HEK293 (cell line): ENCODE measurements at regions not wholly inside any gene's neighbourhood (a gene's known extent, or its start where the extent isn't known, plus 50 kb on each side); places are given as distances from the start of the nearest gene placed in this dataset.
A peak's percentile ranks its signal among the peaks of the same experiment; 100 is the strongest.

Source experiments
- CTCF ChIA-PET: fragments of 350-600 bp; formaldehyde crosslinking; extraction: SDS; loops from one replicate; lab custom pipeline; 2021; ENCODE audit warnings: antibody characterized with exemption; lab: Yijun Ruan, JAX
- POLR2A ChIA-PET: fragments of 300-600 bp; formaldehyde crosslinking; extraction: SDS; loops from one replicate; lab custom pipeline; 2020; ENCODE audit warnings: antibody characterized with exemption, inconsistent platforms; lab: Yijun Ruan, JAX
- H3K27ac ChIP-seq: fragments of 200-500 bp; sonication (Bioruptor generic); 2 replicates; pipeline ENCODE4 v1.5.1; 2014; ENCODE audit warnings: low read depth, low read length, control low read depth, inconsistent platforms; ENCODE audit errors: extremely low read depth
- H3K36me3 ChIP-seq, 2 experiments: fragments of 200-500 bp in 1 of 2; sonication (Bioruptor generic) in 1 of 2; 1 replicate in 1 of 2; 2 replicates in 1 of 2; pipeline ENCODE4 v1.5.1; 2014 to 2017; ENCODE audit warnings: inconsistent platforms in 2 of 2, low read length in 2 of 2; ENCODE audit not compliant: control insufficient read depth in 2 of 2, insufficient read depth in 1 of 2
- H3K4me1 ChIP-seq: fragments of 200-500 bp; sonication (Bioruptor generic); 2 replicates; pipeline ENCODE4 v1.5.1; 2014; ENCODE audit warnings: mild to moderate bottlenecking, low read length, inconsistent platforms; ENCODE audit not compliant: control insufficient read depth, insufficient read depth
- H3K4me3 ChIP-seq: 2 replicates; pipeline ENCODE4 v1.5.1; 2011; ENCODE audit warnings: low read depth, mild to moderate bottlenecking, control low read depth, low read length, moderate library complexity
- H3K9me3 ChIP-seq: fragments of 200-500 bp; sonication (Bioruptor generic); 2 replicates; pipeline ENCODE4 v1.5.1; 2014; ENCODE audit warnings: low read depth, low read length, inconsistent platforms; ENCODE audit not compliant: control insufficient read depth, insufficient read depth
- IKZF3 ChIP-seq: fragments of 450-650 bp; IDR thresholded peaks from 2 replicates; pipeline ENCODE4 v1.5.0; 2018; ENCODE audit warnings: missing biosample characterization, mild to moderate bottlenecking, missing genetic modification characterization, moderate library complexity
- RBAK ChIP-seq: fragments of 450-650 bp; formaldehyde crosslinking; IDR thresholded peaks from 2 replicates; pipeline ENCODE4 v1.5.1; 2016; ENCODE audit warnings: missing biosample characterization, missing genetic modification characterization
- REST ChIP-seq: fragments of 450-650 bp; formaldehyde crosslinking; IDR thresholded peaks from 2 replicates; pipeline ENCODE4 v1.5.1; 2016; ENCODE audit warnings: missing biosample characterization, missing genetic modification characterization
- SCRT2 ChIP-seq: fragments of 450-650 bp; formaldehyde crosslinking; IDR thresholded peaks from 2 replicates; pipeline ENCODE4 v1.5.1; 2016; ENCODE audit warnings: missing biosample characterization, missing genetic modification characterization
- ZFP3 ChIP-seq: fragments of 450-650 bp; formaldehyde crosslinking; IDR thresholded peaks from 2 replicates; pipeline ENCODE4 v1.5.1; 2016; ENCODE audit warnings: low read depth, missing biosample characterization, missing genetic modification characterization
- ZNF121 ChIP-seq: fragments of 450-650 bp; formaldehyde crosslinking; IDR thresholded peaks from 2 replicates; pipeline ENCODE4 v1.5.1; 2016; ENCODE audit warnings: missing biosample characterization, missing genetic modification characterization
- ZNF138 ChIP-seq: fragments of 450-650 bp; formaldehyde crosslinking; IDR thresholded peaks from 2 replicates; pipeline ENCODE4 v1.5.1; 2016; ENCODE audit warnings: missing biosample characterization, missing genetic modification characterization, borderline replicate concordance
- ZNF211 ChIP-seq: fragments of 450-650 bp; formaldehyde crosslinking; IDR thresholded peaks from 2 replicates; pipeline ENCODE4 v1.5.1; 2016; ENCODE audit warnings: low read depth, missing biosample characterization, missing genetic modification characterization
- ZNF214 ChIP-seq: fragments of 450-650 bp; formaldehyde crosslinking; IDR thresholded peaks from 2 replicates; pipeline ENCODE4 v1.5.1; 2017; ENCODE audit warnings: missing biosample characterization, mild to moderate bottlenecking, missing genetic modification characterization, borderline replicate concordance
- ZNF223 ChIP-seq: fragments of 450-650 bp; formaldehyde crosslinking; IDR thresholded peaks from 2 replicates; pipeline ENCODE4 v1.5.1; 2016; ENCODE audit warnings: missing biosample characterization, missing genetic modification characterization
- ZNF248 ChIP-seq: fragments of 450-650 bp; formaldehyde crosslinking; IDR thresholded peaks from 2 replicates; pipeline ENCODE4 v1.5.1; 2017; ENCODE audit warnings: missing biosample characterization, missing genetic modification characterization
- ZNF26 ChIP-seq: fragments of 450-650 bp; formaldehyde crosslinking; IDR thresholded peaks from 2 replicates; pipeline ENCODE4 v1.5.1; 2016; ENCODE audit warnings: missing biosample characterization, missing genetic modification characterization
- ZNF555 ChIP-seq: fragments of 450-650 bp; formaldehyde crosslinking; conservative IDR thresholded peaks from 2 replicates; pipeline ENCODE4 v1.5.1; 2017; ENCODE audit warnings: missing biosample characterization, mild to moderate bottlenecking, missing genetic modification characterization, inconsistent platforms
- ZNF560 ChIP-seq: fragments of 450-650 bp; formaldehyde crosslinking; IDR thresholded peaks from 2 replicates; pipeline ENCODE4 v1.5.1; 2017; ENCODE audit warnings: missing biosample characterization, missing genetic modification characterization, borderline replicate concordance
- ZNF791 ChIP-seq: fragments of 450-650 bp; formaldehyde crosslinking; IDR thresholded peaks from 2 replicates; pipeline ENCODE4 v1.5.1; 2016; ENCODE audit warnings: missing biosample characterization, missing genetic modification characterization
- ZNF843 ChIP-seq: fragments of 450-650 bp; formaldehyde crosslinking; IDR thresholded peaks from 2 replicates; pipeline ENCODE4 v1.5.1; 2016; ENCODE audit warnings: missing biosample characterization, missing genetic modification characterization

GRCh38 chr11:119573858-119574257, 150.9 kb upstream of the THY1 start (continued):
- TF ChIP-seq IKZF3 (tag by site-specific recombination) (no peak), ZNF555 (no peak), ZNF26 (no peak), ZNF843 (tag by site-specific recombination) (no peak), ZNF223 (tag by site-specific recombination) (no peak), ZNF791 (no peak)

GRCh38 chr11:119572481-119573424, 149.8 kb upstream of the THY1 start:
- Histone ChIP-seq H3K4me1 (no peaks in the 10 kb centered on the region), H3K9me3 (no peaks in the 10 kb centered on the region), H3K36me3 (no peaks in the 10 kb centered on the region), H3K27ac (no peak overlapping the region), H3K4me3 (no peak overlapping the region)
- CTCF ChIA-PET = interaction anchor here (0.6 to 1.7 kb wide), 7 partner anchors 9 to 352 kb away, joined by 3 to 7 read pairs (median 3); no protein-coding TSS in a partner anchor
- POLR2A ChIA-PET = no interaction called here
- TF ChIP-seq ZNF248 (tag by site-specific recombination) (no peak), ZNF211 (tag by site-specific recombination) (no peak), ZNF138 (tag by site-specific recombination) (no peak), ZFP3 (tag by site-specific recombination) (no peak), REST (tag by site-specific recombination) (no peak)

GRCh38 chr11:119571311-119571710, 148.3 kb upstream of the THY1 start:
- ChIA-PET POLR2A (no interaction called here), CTCF (no interaction called here)
- Histone ChIP-seq H3K9me3 (no peaks in the 10 kb centered on the region), H3K4me1 (no peaks in the 10 kb centered on the region), H3K4me3 (no peak overlapping the region), H3K36me3 (no peaks in the 10 kb centered on the region), H3K27ac (no peak overlapping the region)
- TF ChIP-seq SCRT2 (tag by site-specific recombination) (peak; percentile 52; the same call in 1 of the 2 replicates), RBAK (no peak), ZNF560 (tag by site-specific recombination) (no peak), ZNF121 (tag by site-specific recombination) (no peak), ZNF214 (tag by site-specific recombination) (no peak)
